ENCODE measurements at regions not wholly inside any gene's neighbourhood (a gene's known extent, or its start where the extent isn't known, plus 50 kb on each side); places are given as distances from the start of the nearest gene placed in this dataset.
"Not testable (repeated sequence)": the region's sequence is repeated elsewhere in the genome, so short reads cannot be mapped to it uniquely, and the experiment has no call there.

DNA sequence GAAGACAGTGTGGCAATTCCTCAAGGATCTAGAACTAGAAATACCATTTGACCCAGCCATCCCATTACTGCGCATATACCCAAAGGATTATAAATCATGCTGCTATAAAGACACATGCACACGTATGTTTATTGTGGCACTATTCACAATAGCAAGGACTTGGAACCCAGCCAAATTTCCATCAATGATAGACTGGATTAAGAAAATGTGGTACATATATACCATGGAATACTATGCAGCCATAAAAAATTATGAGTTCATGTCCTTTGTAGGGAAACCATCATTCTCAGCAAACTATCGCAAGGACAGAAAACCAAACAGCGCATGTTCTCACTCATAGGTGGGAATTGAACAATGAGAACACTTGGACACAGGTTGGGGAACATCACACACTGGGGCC is 729.6 kb upstream of the ARPP21 start:
- DNase-seq: not testable (repeated sequence)

DNA sequence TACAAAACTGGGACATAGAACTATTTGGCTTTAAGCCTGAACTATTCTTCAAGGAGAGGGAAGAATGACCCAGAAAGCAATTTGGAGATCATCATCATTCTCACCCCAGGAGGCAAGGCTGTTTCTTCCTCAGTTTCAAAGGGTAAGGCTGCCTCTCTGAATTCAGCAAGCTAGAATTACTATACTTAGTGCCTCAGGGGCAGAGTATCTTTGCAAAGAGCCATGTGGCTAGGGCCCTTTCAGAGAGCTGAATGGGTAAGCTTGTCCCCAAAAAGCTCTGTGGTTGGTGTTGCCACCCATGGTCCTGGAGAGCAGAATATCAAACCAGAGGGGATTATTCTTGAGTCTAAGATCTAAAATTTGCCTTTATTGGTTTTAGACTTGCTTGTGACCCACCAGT is 720.3 kb upstream of the ARPP21 start:
- DNase-seq: no peak

DNA sequence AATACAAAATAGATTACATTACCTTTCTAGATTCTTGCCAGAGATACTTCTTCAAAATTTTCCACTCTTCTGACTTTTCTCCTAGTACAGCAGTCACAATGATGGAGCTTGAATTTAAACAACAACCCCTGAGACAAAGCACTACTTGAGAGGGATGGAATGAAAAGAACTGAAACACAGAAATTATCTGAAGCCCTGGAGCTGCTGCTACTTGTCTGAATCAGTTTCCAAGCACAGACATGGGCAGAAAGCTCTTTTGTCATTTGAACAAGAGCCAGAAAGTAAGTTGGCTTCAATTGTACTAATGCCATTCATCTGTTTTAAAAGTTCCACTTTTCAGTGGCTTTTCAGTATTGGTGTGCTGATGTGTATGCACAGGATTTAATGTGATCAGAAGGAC is 718.5 kb upstream of the ARPP21 start:
- DNase-seq: peak; percentile 4

DNA sequence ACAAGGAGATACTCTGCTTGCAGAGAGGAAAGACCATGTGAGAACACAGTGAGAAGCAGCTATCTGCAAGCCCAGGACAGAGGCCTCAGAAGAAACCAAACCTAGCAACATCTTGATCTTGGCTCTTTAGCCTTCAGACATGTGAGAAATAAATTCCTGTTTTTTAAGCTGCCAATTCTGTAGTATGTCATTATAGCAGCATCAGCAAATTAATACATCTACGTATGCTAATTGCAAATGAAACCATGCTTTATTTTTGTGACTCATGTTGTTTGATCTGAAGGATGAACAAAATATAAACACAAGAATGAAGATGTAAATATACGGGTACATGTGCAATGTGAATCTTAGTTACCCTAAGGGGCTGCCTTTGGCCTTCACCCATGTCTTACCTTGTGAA is 714.4 kb upstream of the ARPP21 start:
- DNase-seq: no peak

DNA sequence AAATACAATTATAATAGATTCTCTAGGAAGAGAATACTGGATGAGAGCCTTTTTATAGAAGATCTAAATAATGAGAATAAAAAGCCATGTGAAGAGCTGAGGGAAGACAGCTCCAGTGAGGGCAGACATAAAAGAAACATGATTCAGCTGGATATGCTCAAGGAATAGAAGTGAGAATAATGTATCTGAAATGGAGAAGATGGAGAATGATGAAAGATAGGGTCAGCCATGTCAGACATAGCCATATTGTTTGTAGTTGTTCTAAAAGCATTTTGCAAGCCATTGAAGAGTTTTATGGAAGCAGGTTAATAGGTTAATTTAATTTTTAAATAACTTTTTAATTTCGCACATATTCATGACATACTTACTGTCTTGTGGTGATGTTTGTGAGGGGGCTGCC is 713.5 kb upstream of the ARPP21 start:
- no peak for DNase-seq

DNA sequence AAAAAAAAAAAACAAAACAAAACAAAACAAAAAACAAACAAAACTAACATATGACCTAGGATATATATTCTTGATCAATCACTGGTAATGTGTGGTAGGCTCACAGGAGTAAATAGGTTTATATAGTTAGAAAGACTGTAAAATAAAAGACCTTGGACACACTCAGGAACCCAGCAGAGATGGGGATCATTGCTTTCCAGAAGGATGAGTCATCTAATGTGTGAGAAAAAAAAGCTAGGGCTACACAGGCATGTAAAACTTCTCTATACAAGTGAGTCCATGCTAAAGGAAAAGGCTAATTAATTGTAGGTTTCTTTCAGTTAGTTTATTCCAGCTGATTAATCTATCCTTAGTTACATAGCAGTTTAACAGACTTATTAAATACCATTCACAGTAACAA is 710.3 kb upstream of the ARPP21 start:
- no peak for DNase-seq

DNA sequence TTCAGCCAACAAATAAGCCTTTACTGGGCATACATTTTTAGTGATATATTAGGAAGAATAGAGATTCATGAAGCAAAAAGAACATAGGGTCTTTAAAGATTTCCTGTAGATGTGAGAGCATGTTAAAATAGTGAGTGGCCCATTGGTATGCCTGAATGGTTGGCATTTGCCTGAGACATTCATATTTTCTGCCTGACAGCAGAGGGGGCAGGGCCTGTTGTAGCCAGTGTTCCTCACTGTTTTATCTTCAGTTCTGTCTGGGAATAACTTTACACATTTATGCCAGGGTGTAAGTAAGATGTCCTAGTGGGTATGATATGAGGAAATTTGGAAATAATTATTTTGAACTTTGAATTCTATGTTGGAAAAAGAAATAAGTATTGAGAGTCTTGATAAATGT is 704.7 kb upstream of the ARPP21 start:
- no peak for DNase-seq

DNA sequence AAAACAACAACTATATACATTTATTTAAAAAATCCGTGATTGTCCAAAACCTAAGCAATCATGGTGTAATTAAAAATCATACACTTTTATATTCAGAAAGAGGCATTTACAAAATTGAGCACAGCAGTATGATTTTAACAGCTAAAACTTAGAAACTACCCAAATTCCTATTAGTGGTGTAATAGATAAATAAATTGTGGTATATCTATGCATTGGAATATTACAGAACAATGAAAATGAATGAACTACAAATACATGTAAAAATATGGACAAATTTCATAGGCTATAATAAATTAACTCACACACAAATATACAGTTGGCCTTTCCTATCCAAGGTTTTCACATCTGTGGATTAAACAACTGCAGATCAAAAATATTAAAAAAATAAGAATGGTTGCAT is 700.5 kb upstream of the ARPP21 start:
- no peak for DNase-seq

DNA sequence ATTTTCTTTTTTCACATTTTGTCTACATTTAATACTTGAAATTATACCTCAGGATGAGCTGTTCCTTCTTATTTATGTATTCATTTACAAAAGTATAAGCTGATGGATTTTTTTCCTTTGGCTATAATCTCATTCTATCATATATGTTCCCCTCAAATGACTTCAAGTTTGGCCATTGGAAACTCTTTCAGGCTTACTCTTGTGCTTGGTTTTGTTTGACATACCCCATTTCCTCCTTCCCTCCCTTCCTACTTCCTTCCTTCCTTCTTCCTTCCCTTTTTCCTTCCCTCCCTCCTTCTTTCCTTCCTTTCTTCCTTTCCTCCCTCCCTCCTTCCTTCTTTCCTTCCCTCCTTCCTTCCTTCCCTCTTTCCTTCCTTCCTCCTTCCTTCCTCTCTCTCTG is 697.1 kb upstream of the ARPP21 start:
- no peak for DNase-seq

DNA sequence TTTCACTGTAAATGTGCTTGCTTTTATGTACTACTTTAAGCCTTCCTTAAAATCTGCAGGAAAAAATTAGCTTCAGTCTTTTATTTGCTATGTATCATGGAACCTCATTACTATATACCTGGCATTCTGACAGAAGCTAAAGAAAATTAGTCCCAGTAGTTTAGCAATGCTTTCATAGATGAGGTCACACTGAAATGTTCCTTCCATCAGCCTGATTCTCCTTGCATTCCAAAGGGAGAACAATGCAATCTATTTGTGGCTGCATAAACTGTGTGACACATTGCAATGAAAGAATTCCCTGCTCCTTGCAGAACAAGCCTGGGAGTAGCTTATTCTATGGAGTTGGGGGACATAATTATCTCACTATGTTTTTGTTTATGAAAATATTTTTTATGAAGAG is 691.5 kb upstream of the ARPP21 start:
- peak; percentile 8 for DNase-seq

DNA sequence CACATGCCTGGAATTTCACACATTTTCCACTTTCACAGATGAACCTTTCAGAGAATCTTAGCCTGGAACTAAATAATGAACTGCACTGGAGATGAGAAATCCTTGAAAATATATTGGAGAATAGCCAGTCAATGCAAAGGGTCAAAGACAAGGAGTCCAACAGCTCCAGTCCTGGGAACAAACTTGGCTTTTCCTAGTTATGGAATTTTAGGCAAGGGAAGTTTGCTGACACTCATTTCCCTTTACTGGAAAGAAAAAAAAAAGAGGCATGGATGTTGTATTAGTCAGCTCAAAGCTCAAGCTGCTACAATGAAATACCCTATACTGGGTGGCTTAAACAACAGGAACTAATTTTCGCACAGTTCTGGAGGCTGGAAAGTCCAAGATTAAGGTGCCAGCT is 690.8 kb upstream of the ARPP21 start:
- DNase-seq: no peak

DNA sequence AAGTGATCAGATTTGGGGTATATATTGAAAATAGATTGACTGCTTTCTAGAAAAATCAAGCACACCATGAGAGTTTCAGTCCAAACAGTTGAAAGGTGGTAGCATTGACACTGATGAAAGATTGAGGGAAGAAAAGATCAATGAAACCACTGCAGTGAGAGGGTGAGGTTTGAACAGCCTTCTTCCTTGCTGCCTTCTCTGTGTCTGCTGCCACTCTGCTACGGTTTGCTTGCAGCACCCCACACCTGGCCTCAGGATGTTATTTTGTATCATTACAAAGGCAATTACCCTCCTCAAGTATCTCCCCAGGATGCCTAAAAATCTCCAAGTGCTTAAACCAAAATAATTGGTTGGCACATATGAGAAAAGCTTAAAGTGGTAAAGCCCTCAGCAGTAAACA is 683.6 kb upstream of the ARPP21 start:
- no peak for DNase-seq

DNA sequence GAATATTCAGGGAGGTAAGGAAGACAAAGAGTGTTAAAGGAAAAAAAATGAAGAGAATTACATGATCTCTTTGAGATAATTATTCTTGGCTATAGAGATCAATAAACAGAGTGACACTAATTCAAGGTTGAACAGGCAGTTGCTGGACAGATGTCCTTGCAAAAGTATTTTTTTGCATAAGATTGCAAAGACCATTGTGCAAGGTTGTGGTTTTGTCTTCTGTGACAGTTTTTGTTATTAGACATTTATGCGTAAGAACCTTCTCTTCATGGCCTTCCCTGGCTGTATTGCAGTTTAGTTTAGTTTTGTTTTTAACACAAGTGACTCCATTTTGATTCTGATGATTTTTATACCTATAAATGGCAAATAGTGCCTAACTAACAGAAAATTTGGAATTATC is 682.8 kb upstream of the ARPP21 start:
- DNase-seq: no peak

DNA sequence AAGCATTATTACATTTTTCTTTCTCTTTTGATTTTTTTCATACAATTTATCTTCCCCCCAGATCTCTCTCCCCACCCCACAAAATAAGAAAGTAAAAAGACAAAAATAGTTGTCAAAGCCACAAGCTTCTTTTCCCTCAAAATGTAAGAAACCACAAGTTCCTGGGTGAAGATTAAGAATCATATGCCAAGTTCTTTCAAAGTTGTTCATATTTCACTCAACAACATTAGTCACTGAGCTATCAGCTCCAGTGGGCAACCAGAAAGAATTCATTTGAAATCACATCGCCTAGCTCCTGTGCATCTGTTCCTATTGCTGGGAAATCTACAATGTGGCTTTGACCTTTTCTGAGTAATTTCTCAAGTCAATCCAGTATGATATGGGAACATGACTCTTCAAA is 681.6 kb upstream of the ARPP21 start:
- no peak for DNase-seq

DNA sequence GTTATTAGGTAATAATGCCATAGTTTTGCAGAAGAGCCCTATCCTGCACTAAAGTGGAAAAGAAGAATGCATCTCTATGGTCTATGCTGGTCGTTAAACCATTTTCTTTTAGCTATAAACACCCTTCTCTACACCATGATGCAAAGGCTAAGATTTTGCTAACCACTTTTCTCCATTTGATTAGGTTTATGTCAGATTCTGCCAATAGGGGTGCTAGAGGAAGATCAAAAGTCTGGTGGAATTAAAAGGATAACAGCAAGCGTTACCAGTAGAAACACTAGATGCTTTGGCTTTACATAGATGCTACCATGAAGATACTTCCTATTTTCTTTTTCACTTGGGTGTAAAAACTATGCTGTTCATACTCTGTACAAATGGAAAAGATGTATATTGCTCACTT is 669.8 kb upstream of the ARPP21 start:
- no peak for DNase-seq

DNA sequence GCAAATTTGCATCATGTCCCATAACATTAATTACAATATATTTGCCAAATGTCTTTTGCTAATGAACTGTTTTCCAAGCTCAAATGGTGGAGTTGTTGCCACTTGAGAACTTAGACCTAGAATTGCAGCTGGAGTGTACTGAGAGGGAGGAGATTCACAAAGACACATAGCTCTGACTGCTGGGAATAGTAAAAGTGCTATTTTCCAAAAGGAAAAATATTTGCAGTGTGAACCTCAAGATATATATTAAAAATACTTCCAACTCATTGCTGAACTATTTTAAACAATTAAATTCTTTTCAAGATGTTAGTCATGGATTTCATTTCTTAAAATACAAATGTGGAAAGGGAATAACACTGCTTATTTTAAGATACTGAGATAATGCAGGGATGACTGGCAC is 666.8 kb upstream of the ARPP21 start:
- no peak for DNase-seq

DNA sequence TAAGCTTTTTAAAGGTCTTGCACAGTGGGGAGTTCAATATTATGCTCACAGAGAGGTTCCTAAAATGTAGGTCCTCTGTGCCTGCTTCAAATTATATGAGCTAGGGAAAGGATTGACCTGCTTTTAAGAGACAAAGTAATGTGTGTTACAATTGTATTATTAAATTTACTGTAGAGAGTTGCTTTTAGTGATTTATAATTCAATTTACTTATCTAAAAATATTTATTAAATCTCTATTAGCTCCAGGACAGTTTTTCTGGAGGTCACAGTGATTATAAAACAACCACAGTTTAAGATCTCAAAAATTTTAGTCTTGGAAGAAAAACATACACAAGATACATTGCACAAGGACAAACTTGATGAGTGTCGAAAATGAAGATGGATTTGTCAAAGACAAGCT is 665.7 kb upstream of the ARPP21 start:
- DNase-seq: no peak

DNA sequence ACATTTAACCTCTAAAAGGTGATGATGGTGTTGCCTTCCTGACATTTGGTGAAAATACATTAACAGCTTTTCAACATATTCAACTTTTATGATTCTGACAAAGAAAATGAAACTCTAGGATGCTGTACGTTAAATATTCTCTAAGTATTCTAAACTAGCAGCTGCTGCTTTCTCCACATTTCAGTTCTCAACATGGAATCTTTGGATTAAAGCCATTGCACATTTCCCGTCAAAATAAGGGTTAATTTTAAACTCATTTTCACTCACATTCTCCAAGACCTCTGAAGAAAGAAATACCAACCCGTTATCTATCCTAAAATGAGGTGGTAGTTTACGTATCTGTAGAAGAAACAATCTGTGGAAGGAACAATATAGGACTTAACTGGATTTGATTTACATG is 655.7 kb upstream of the ARPP21 start:
- DNase-seq: no peak

DNA sequence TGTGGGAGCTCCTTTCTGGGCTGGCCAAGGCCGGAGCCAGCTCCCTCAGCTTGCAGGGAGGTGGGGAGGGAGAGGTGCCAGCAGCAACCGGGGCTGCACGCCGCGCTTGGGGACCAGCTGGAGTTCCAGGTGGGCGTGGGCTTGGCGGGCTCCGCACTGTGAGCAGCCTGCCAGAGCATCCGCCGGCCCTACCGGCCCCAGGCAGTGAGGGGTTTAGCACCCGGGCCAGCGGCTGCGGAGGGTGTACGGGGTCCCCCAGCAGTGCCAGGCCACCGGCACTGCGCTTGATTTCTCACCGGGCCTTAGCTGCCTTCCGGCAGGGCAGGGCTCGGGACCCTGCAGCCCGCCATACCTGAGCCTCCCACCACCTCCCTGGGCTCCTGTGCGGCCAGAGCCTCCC is 651.0 kb upstream of the ARPP21 start:
- DNase-seq: no peak

DNA sequence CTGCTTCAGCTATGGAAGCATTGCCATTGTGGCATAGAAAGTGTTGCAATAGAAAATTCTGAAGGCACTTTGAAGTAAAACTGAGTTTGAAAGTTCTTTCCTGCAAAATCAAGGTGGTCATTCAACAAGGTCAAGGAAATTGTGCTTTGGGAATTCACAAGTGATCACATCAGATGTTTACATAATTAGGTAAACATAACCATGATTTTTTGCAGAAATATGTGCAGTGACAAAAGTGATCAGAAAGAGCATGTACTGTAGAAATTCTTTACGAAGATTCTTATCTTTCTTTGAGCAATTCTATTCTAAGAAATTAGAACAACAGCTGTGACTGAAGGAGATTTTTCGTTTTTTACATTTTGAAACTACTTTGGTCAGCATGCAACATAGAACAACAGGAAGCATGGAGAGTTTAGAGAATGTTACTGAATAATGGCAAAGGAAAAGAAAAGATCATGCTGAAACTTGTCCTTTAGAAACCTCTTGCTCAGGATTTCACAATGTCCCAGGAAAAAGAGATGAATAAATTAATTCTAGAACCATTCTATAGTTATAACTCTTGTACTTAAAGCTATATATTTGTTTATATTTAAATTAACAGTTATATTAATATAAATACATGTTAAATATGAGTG is 643.4 kb upstream of the ARPP21 start:
- DNase-seq: no peak

DNA sequence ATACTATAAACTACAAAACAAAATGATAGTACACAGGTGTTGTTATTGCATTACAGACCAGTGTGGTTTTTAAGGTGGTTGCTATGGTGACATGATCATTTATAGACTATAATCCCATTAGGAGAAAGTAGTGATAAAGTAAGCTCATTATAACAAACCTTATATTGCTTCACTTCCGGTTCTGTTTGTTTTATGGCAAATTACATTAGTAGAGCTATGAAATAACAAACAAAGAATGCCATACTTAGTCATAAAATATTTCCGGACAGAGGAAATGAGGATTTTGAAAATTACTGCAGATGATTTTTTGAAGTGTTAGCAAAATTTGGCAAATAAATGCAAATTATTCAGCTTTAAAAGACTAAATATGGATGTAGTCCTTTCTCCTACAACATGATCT is 640.4 kb upstream of the ARPP21 start:
- DNase-seq: no peak

DNA sequence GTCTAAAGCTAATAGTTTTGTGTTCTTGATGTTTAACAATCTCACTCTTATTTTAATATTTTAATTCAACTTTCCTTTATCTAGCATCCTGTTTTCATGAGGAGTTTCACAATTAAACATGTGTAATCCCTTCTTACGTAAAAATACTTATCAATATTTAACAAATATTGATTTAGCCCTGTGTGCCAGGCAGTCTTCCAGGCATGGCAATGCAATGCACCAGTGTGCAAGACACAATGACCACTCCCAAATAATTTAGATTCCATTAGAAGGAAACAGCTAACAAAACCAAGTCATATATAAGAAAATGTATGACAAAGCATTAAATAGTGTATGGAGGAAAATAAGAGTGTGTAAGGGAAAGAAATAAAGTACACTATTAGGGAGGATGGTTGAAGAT is 627.1 kb upstream of the ARPP21 start:
- no peak for DNase-seq

DNA sequence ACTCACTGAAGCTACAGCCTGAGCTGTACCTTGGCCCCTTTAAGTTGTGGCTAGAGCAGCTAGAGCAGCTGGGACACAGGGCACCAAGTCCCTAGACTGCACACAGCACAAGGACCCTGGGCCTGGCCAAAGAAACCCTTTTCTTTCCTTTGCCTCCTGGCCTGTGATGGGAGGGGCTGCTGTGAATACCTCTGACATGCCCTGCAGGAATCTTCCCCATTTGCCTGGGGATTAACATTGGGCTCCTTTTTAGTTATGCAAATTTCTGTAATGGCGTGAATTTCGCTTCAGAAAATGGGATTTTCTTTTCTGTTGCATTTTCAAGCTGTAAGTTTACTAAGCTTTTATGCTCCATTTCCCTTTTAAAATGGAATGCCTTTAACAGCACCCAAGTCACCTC is 611.2 kb upstream of the ARPP21 start:
- DNase-seq: no peak

DNA sequence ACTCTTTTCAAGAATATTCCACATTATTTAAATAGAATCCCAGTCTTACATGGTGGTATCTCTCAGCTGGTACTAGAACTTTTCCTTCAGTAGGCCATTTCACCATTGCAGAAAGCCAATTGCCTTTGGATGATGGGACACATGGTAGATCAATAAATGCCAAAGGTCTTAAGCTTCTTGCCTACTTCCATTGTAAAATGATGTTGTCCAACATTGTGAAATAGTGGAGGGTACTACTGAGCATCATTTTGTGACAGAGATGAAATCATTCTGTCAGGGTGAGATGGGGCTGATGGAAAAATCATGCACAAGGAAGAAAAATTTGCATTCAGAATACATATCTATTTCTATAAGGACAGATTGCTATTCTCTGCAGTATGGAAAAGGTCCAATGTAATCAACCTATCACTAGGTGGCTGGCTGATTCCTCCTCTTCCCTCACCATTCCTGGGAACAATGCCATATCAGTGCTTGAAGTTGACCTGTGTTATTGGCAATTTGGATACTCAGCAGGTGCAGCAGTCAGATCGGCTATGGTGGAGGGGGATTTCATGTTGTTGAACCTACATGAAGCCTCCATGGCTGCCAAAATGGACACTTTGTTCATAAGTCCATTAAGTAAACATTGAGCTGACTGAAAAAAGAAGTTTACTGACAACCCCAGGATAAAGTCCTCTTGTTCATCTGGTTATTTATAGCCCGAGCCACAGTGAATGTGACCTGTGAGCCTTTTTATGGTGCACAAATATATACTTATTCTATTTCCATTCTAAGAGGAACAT is 596.9 kb upstream of the ARPP21 start:
- DNase-seq: no peak

DNA sequence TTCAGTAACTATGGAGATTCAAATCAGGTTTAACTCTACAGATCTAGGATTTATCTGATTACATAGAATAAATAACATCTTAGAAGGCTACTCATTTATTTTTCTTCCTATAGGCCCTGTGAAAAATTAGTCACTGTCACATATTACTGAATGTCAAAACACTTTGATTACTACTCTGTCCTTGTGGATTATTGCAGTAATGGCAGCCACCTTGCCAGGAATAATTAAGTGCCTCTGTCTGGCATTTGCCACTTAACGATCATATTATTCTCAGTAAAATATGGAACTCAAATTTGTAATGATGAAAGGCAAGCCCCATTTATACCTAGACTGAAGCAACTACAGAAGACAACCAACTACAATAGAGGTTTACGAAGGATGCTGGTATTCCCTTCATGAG is 596.3 kb upstream of the ARPP21 start:
- no peak for DNase-seq
